ENCODE measurements at regions not wholly inside any gene's neighbourhood (a gene's known extent, or its start where the extent isn't known, plus 50 kb on each side); places are given as distances from the start of the nearest gene placed in this dataset.

DNA sequence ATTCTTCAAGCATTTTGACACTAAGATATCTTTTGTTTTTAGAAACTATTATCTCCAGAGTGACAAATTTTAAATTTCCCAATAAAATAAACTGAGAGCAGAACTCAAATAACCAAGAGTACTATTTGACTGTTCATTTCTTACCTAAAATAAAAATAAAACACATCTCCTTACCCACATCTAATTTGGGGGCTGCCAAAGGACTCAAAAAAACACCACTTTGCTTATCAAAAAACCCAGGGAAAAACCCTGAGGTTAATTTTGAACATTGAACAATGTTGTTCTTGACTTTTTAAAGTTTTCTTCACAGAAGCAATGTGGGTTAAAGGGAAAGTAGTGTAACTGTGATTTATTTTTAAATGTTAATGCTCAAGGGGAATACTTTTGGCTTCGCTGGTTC is 243.0 kb upstream of the HHIP start (continued):
- no peak for TF ChIP-seq SP1 (IDR thresholded peaks at IDR 0.05; ENCODE audit: low read depth, low read length)
- no peak for TF ChIP-seq ATF3 (IDR thresholded peaks at IDR 0.05; ENCODE audit: insufficient read depth, low read depth, low read length)
- TF ChIP-seq SIN3A (conservative IDR thresholded peaks at IDR 0.05 in 1 of 2, IDR thresholded peaks at IDR 0.05 in 1 of 2; ENCODE audit: low read depth in 1 of 2, low read length in 2 of 2) = no peak
- TF ChIP-seq ASH2L (IDR thresholded peaks at IDR 0.05; ENCODE audit: low read length) = no peak
- no peak for TF ChIP-seq TAF1 (IDR thresholded peaks at IDR 0.05; ENCODE audit: low read depth, low read length)

Data from H1 (cell line).